Embryonic facial prominence (tissue), 1 donor: ENCODE measurements at regions not wholly inside any gene's neighbourhood (a gene's known extent, or its start where the extent isn't known, plus 50 kb on each side); places are given as distances from the start of the nearest gene placed in this dataset.

Source experiments
- DNase-seq: peaks from one replicate; pipeline ENCODE4 v3.0.0-alpha.2; 2016; ENCODE audit errors: extremely low spot score

- no peak for DNase-seq
Measured at GRCh38 chr1:4087530-4088420, 187.7 kb upstream of the C1orf174 start.

DNA sequence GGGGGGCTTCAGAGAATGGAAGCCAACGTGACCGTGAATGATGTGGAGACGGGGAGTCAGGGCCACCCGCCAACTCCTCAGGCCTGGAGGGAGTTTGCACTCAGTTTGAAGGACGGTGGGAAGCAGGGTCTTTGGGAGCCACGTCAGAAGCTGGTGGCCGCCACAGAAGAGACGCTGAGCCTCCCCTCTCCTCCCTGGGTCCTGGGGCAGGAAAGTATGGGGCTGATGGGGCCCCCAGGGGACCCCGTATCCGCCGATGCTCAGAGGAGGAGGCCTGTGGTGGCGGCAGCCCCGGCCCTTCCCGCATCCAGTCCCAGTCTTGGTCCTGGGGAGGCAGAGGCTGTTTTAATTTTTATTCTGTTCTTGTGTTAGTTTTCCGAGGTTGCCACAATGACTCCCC, 188.6 kb upstream of the C1orf174 start:
- DNase-seq: no peak

DNA sequence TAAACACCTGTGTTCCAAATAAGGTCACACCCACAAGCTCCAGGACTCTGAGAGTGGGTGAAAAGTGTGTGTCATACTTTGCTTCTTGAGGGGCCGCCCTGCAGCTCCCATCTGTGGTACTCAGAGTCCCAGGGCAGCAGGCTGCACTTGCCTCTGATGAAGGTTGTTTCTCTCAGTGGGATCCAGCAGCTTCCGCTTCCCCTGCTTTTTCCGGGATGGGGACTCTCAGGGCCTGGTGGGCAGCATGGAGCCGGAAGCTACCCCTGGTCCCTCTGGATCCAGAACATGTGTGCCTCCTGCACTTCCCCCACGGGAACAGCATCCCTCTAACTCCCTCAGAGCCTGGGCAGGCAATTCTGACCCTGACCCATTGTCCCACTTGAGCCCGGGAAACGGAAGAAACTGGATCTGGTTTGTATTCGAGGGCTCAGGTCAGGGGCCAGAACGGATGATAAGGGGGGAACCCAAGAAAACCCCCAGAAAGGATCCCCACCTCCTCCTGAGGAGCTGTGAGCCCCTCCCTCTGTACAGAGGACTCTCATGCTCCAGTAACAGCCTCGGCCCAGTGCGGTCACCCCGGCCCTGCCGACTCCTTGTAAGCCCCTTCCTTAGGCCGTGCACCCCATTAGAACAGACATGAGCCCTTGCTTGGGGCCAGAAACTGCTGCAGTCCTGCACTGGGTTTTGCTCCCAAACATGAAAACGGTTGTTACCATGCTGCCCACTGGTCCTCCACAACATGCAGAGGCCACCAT, 189.5 kb upstream of the C1orf174 start:
- no peak for DNase-seq

DNA sequence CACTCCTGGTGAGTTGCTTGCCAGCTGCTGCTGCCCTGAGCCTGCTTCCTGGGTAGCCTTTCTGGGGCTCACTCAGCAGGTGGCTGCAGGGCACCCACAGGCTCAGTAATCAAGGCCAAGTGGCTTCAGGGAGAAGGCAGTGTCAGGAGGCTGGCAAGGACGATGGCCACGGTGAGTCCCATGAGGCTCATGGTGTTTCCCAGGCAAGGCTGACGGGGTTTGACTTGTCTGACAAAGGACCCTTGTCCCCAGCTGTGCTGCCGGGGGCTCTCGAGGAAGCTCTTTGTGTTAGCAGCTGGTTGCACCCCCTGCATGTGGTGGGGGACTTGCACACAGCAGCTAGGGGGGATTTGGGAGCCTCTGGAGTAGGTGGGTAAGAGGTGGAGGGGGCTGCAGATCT, 190.5 kb upstream of the C1orf174 start:
- no peak for DNase-seq

DNA sequence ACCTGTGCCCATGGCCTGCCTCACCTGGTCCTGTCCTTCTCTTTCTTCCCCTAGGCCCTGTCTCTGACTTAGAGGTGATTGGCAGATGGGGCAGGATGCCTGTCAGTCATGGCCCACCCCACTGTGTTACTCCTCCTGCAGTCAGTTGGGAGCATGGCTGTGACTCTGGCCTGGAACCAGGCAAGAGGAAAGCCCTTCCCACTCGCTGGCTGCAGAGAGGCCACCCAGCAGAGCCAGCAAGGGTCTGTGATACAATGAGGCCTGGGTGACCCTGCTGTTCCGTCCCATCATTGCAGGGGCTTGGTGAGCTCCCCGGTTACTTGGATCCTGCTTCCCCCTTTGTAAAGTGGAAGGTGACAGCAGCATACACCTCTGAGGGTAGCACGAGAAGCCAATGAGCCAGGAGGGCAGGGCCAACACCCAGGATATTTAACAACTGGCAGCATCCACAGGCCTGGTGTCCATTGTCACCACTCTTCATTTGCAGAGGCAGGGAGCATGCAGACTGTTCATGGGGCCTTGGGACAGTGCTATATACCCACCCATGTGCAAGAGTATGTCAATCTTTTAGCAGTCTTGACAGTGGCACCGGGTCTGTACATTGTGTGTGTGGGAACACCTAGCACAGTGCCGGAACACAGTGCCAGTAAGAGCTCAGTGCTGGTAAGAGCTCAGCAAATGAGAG, 191.0 kb upstream of the C1orf174 start:
- DNase-seq: no peak

DNA sequence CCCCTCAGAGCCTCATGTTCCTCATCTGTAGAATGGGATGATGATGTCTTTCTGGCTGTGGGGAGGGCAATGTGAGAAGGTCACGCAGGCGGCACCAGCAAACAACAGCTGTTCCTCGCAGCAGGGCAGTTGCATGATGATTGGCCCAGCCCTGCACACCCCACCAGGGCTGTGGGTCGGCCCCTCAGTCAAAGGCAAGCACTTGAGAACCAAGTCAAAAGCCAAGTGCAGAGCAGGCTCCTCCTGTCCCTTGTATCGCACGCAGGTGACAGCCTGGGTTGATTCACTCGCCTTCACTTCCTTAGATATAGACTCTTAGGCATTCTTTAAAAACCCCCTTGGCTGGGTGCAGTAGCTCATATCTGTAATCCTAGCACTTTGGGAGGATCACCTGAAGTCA, 191.9 kb upstream of the C1orf174 start:
- no peak for DNase-seq

GRCh38 chr1:4093856-4094565, 193.9 kb upstream of the C1orf174 start:
- no peak for DNase-seq

DNA sequence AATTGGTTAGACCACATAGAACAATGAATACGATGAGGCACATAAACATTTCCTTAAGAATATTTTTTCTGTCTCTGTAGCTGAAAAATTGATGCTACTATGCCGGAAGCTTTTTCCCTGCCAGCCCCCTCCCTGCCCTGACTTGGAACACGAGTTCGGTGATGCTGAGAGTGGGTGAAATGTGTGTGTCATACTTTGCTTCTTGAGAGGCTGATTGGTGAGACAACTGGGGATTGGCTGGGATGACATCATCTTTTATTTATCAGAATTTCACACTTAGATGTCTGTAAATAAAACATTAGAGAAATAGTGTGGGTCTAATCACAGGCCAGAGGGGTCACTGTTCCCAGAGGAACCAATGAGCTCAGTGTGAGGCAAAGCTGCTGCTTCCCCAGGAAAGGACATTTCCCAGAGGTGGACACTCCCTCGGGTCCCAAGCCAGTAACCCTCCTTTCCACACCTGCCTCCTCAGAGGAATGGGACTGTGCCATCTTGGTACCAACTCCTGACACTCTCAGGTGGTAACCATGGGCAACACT, 195.4 kb upstream of the C1orf174 start:
- DNase-seq: no peak

GRCh38 chr1:4101459-4102161, 201.5 kb upstream of the C1orf174 start:
- no peak for DNase-seq

- no peak for DNase-seq
Measured at GRCh38 chr1:4105300-4105880, 205.3 kb upstream of the C1orf174 start.

DNA sequence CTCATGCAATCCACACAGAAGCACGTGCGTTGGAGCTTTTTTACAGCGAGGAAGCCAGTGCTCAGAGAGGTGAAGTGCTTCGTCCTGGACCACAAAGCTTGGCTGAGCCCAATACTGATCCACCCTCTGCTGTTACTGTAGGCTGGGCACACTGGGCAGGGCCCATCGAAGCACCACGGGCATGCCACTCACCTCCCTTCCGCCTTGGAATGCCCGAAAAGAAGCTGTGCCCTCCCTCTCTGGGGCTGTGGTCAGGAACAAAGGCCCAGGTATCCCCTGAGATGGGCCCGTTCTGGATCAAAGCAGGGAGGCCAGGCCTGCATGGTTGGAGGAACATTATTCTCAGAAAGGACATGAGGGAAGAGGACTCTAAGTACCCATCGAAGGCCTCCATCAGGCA, 206.7 kb upstream of the C1orf174 start:
- no peak for DNase-seq

DNA sequence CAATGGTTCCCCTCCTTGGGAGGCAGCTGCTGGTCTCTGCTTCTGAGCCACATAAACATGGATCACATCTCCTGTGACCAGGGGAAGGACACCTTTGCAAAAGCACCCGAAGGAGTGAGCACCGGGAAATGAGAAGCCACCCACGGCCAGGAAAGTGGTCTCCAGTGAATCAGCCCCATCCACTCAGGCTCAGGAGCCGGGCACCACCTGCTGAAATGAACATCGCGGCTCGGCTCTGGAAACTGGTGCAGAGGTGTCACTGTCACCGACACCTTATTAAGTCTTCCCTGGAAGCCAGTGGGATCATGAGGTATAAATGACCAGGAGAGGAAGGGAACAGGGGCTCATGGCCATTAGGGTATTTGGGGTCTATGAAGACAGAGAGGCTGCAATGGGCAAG, 207.2 kb upstream of the C1orf174 start:
- no peak for DNase-seq

- DNase-seq: no peak
Measured at GRCh38 chr1:4108331-4108730, 208.3 kb upstream of the C1orf174 start.

GRCh38 chr1:4108758-4109627, 208.9 kb upstream of the C1orf174 start:
- no peak for DNase-seq

DNA sequence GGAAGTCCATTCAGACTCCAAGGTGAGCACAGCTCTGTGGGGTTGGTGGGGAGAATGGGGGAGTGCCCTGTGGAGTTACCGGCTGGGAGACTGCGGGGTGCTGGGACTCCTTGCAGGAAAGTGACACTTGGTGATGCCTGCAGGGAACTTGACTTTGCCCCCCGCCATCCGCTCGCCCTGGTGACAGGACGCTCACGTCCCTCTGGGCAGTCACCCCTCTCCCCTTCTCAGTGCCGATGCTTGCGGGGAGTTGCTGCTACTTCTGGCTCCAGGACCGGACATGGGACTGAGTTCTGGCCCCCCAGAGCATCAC, 209.5 kb upstream of the C1orf174 start:
- no peak for DNase-seq

- DNase-seq: no peak
Measured at GRCh38 chr1:4110888-4111287, 210.8 kb upstream of the C1orf174 start.

DNA sequence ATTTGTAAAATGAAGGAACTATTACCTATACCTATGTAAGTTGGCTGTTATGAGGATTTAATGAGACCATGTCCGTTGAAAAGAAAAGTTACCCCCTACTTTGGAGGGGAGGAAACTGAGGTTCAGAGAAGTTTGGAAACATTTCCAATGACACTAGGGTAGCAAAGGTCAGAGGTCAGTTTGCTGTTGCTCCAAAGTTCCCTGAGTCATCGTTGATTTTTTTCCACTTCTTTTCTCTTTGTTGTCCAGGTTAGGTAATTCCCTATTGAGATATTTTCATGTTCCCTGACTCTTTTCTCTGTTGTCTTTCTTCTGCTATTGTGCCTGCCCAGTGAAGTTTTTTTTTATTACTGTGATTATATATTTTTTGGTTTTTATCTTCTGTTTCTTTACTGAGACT, 213.8 kb upstream of the C1orf174 start:
- no peak for DNase-seq

DNA sequence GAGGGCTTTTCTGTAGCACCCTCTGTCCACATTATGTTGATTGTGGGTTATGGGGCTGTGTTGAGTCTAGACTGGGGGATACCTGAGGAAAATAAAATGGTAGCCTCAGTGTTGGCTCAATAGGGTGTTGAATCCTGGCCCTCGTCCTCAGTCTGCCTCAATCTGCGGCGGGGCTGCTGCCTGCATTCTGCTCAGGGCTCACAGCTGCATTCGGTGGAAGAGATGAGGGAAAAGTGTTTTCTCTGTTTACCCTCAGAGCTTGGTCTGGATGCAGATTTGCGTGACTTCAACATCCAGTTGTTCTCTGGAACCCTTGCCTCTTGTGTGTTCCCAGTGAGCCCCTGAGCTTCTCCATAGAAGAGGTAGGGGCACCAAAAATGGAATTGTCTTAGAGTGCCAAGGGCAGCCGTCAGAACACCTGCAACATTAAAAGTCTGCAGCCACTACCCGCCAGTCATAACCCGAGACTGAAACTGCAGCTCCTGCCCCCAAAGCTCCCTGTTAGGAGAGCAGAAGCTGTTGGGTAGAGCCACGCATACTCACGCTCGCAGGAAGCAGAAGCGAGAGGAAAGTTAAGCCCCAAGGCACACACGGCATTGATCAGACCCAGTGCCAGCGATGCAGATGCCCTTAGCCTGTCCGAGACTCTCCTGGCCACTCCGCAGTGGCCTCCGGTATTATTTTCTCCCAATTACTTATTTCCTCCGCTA, 215.3 kb upstream of the C1orf174 start:
- DNase-seq: no peak

GRCh38 chr1:4117196-4117595, 217.1 kb upstream of the C1orf174 start:
- no peak for DNase-seq
